Body of pancreas (tissue), 4 donors: ENCODE measurements at regions not wholly inside any gene's neighbourhood (a gene's known extent, or its start where the extent isn't known, plus 50 kb on each side); places are given as distances from the start of the nearest gene placed in this dataset.

ENCODE experiments used
- ATAC-seq: fragments of 150-250 bp; one replicate; pipeline ENCODE4 v1.9.1; 2016
- DNase-seq, 4 donors: peaks; one replicate each; pipeline ENCODE4 v3.0.0-alpha.2; 2019
- H3K27ac ChIP-seq, 4 donors: fragments of 200-600 bp; sonication (generic); 1 replicate in 3 of 4; 2 replicates in 1 of 4; pipeline versions ENCODE4 v1.5.1 to v1.6.1; 2016 to 2019; ENCODE audit warnings: mild to moderate bottlenecking in 1 of 4, mixed read lengths in 1 of 4, moderate library complexity in 1 of 4
- H3K27me3 ChIP-seq, 2 donors: fragments of 200-600 bp; sonication (generic); one replicate each; pipeline ENCODE4 v1.6.0; 2016; ENCODE audit warnings: mild to moderate bottlenecking in 1 of 2
- H3K36me3 ChIP-seq, 2 donors: fragments of 200-600 bp; sonication (generic); replicated peaks in 1 of 2; 2 replicates each; pipeline ENCODE4 v1.5.1; 2016; ENCODE audit warnings: low read depth in 2 of 2; ENCODE audit not compliant: insufficient read depth in 1 of 2
- H3K4me1 ChIP-seq: fragments of 200-600 bp; sonication (generic); one replicate; pipeline ENCODE4 v1.6.0; 2016
- H3K4me3 ChIP-seq, 2 donors: fragments of 200-600 bp; sonication (generic); 1 replicate in 1 of 2; 2 replicates in 1 of 2; pipeline ENCODE4 v1.5.1; 2016 to 2019
- H3K9me3 ChIP-seq, 3 donors: fragments of 200-600 bp; sonication (generic); 1 replicate in 2 of 3; 2 replicates in 1 of 3; pipeline ENCODE4 v1.5.1; 2016
- POLR2A ChIP-seq, 3 donors: fragments of 450-650 bp; IDR thresholded peaks; one replicate each; pipeline ENCODE4 v1.6.1; 2016; ENCODE audit warnings: antibody characterized with exemption in 3 of 3, mild to moderate bottlenecking in 2 of 3
- WGBS, 2 donors: methylation state at CpG; one replicate each; pipeline ENCODE4 v1.1.5; 2017; 5-methylcytosine and 5-hydroxymethylcytosine counted together
- intact Hi-C: fragments of 100-400 bp; cut with DNase I; formaldehyde crosslinking; loops from one replicate; pipeline ENCODE4 v1.15.1; 2023
- TF ChIP-seq, protein P1 (sequence below), 7 experiments: fragments of 450-650 bp in 4 of 7; fragments of 200-600 bp in 3 of 7; sonication (generic) in 3 of 7; IDR thresholded peaks; one replicate each; pipeline ENCODE4 v1.5.1; 2016 to 2019; ENCODE audit warnings: antibody characterized with exemption in 7 of 7

- WGBS, 2 donors = 76 to 78% methylated on average over 3 of the region's 3 CpGs
- intact Hi-C loops = no loop called here
- no peaks in the 10 kb centered on the region for H3K9me3 ChIP-seq
- H3K27me3 ChIP-seq = no peaks in the 10 kb centered on the region
- no peaks in the 10 kb centered on the region for H3K4me1 ChIP-seq
- no peak for ATAC-seq
- no peaks in the 10 kb centered on the region for H3K36me3 ChIP-seq
- DNase-seq = no peak
- no peak overlapping the region for H3K27ac ChIP-seq
- no peak overlapping the region for H3K4me3 ChIP-seq
- TF ChIP-seq POLR2A (IDR thresholded peaks at IDR 0.05) = no peak
- TF ChIP-seq, protein P1, sequence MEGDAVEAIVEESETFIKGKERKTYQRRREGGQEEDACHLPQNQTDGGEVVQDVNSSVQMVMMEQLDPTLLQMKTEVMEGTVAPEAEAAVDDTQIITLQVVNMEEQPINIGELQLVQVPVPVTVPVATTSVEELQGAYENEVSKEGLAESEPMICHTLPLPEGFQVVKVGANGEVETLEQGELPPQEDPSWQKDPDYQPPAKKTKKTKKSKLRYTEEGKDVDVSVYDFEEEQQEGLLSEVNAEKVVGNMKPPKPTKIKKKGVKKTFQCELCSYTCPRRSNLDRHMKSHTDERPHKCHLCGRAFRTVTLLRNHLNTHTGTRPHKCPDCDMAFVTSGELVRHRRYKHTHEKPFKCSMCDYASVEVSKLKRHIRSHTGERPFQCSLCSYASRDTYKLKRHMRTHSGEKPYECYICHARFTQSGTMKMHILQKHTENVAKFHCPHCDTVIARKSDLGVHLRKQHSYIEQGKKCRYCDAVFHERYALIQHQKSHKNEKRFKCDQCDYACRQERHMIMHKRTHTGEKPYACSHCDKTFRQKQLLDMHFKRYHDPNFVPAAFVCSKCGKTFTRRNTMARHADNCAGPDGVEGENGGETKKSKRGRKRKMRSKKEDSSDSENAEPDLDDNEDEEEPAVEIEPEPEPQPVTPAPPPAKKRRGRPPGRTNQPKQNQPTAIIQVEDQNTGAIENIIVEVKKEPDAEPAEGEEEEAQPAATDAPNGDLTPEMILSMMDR (IDR thresholded peaks at IDR 0.05) = no peak
Observed at GRCh38 chr14:83473416-83474235, 1940.0 kb upstream of the SEL1L start.

GRCh38 chr14:83478741-83479140, 1945.1 kb upstream of the SEL1L start:
- no peak for ATAC-seq
- no peak overlapping the region for H3K27ac ChIP-seq
- H3K36me3 ChIP-seq = no peaks in the 10 kb centered on the region
- intact Hi-C loops = no loop called here
- no peak overlapping the region for H3K4me3 ChIP-seq
- 67 to 72% methylated on average over 6 of the region's 6 CpGs for WGBS, 2 donors
- no peaks in the 10 kb centered on the region for H3K4me1 ChIP-seq
- no peaks in the 10 kb centered on the region for H3K27me3 ChIP-seq
- H3K9me3 ChIP-seq = no peaks in the 10 kb centered on the region
- DNase-seq = no peak
- TF ChIP-seq, protein P1 (IDR thresholded peaks at IDR 0.05) = no peak
- TF ChIP-seq POLR2A (IDR thresholded peaks at IDR 0.05) = no peak

GRCh38 chr14:83483063-83483462, 1949.4 kb upstream of the SEL1L start:
- no peaks in the 10 kb centered on the region for H3K36me3 ChIP-seq
- DNase-seq (no peak), ATAC-seq (no peak)
- WGBS, 2 donors = 56 to 71% methylated on average over 1 of the region's 1 CpG
- H3K27me3 ChIP-seq = no peaks in the 10 kb centered on the region
- H3K27ac ChIP-seq = no peak overlapping the region
- intact Hi-C loops = no loop called here
- TF ChIP-seq, protein P1 (IDR thresholded peaks at IDR 0.05) = no peak
- no peak for TF ChIP-seq POLR2A (IDR thresholded peaks at IDR 0.05)
- H3K4me1 ChIP-seq = no peaks in the 10 kb centered on the region
- H3K4me3 ChIP-seq = no peak overlapping the region
- H3K9me3 ChIP-seq = no peaks in the 10 kb centered on the region

GRCh38 chr14:83485591-83485990, 1951.9 kb upstream of the SEL1L start:
- Histone ChIP-seq H3K9me3 (no peaks in the 10 kb centered on the region), H3K27me3 (no peaks in the 10 kb centered on the region), H3K4me3 (no peak overlapping the region), H3K27ac (no peak overlapping the region), H3K36me3 (no peaks in the 10 kb centered on the region), H3K4me1 (no peaks in the 10 kb centered on the region)
- intact Hi-C loops = no loop called here
- ATAC-seq = no peak
- TF ChIP-seq, protein P1 (IDR thresholded peaks at IDR 0.05) = no peak
- TF ChIP-seq POLR2A (IDR thresholded peaks at IDR 0.05) = no peak
- no peak for DNase-seq

GRCh38 chr14:83491091-83491490, 1957.4 kb upstream of the SEL1L start:
- no peak for TF ChIP-seq POLR2A (IDR thresholded peaks at IDR 0.05)
- TF ChIP-seq, protein P1 (IDR thresholded peaks at IDR 0.05) = no peak
- Histone ChIP-seq H3K27ac (no peak overlapping the region), H3K36me3 (no peaks in the 10 kb centered on the region), H3K4me1 (no peaks in the 10 kb centered on the region), H3K27me3 (no peaks in the 10 kb centered on the region), H3K9me3 (no peaks in the 10 kb centered on the region), H3K4me3 (no peak overlapping the region)
- ATAC-seq = no peak
- WGBS, 2 donors = 78 to 81% methylated on average over 2 of the region's 2 CpGs
- no peak for DNase-seq
- intact Hi-C loops = no loop called here
